Cardiac fibroblast (primary cell): ENCODE measurements at regions not wholly inside any gene's neighbourhood (a gene's known extent, or its start where the extent isn't known, plus 50 kb on each side); places are given as distances from the start of the nearest gene placed in this dataset.
A peak's percentile ranks its signal among the peaks of the same experiment; 100 is the strongest.

Experiments
- DNase-seq, 2 donors: peaks; one replicate each; pipeline versions ENCODE4 v3.0.0 to v3.0.0-alpha.2; 2010; ENCODE audit warnings: low read depth in 2 of 2
- H3K4me3 ChIP-seq, 2 donors: replicated peaks in 1 of 2; 1 replicate in 1 of 2; 2 replicates in 1 of 2; pipeline ENCODE4 v1.5.1; 2011; ENCODE audit warnings: low read depth in 2 of 2, low read length in 2 of 2, mild to moderate bottlenecking in 2 of 2, moderate library complexity in 1 of 2
- CTCF ChIP-seq: IDR thresholded peaks from one replicate; pipeline ENCODE4 v1.5.1; 2011; ENCODE audit warnings: low read depth, mild to moderate bottlenecking, low read length, inconsistent platforms

DNA sequence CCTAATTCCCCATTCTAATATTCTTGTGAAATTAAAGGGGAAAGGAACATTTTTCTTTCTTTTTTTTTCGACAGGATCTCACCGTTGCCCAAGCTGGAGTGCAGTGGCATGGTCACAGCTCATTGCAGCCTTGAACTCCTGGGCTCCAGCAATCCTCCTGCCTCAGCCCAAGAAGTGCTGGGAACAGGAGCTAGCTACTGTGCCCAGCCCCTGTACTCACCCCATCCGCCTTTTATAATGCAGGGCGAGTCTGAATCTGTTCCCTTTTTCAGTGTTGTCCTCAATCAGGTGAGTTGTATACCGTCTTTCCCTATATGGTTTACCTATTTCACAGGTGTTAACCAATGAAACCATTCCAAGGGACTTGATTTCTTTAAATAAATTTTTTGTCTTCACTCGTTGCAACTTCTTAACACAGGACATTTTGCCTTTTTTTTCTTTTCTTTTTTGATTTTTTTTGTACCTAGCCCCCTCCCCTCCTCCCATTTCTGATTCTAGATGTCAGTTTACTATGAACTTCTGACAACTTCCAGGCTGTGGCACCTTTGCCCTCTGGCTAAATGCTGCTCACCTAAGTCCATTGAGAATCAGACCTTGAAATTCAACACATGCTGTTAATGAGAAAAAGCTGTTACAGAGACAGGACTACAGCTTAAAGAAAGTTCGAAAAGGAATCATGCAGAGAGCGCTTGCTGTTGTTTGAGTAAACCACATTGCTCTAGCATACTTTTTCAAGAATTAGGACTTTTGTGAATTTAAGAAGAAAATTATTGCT lies 562.1 kb upstream of the KLF12 start:
- H3K4me3 ChIP-seq, result no peak overlapping the region
- TF ChIP-seq CTCF, result no peak
- DNase-seq, result no peak

DNA sequence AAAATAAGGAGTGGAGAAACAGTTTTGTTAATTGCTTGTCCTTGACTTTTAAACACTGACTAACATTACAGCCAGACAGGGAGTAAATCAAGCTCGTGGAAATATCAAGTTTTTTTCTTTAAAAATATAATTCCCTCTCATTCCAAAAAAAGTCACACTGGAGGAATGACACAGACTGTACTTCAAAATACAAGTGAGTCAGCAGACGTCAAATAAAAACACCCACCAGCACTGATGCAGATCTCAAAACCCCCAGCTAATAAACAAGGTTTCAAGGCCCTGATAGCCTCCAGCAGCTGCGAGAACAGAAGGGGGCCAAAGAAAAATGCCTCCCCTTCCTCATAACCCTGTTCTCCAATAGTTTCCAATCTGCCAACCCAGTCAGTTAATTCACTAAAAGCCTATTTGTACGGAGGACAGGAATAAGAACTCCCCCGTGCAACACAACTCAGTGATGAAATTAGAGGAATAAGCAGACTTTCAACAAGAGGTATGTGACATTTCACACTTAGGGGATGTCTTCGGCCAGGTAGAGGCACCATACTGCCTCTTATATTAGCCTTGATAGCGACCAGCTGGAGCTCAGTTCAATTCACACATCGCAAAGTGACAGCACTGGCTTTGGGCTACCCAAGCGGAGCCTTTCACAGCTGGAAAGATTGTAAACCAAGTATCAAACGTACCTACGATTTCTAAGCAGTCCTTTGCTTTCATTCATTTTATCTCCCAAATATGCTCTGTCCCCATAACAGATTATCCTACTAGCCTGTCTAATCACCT lies 561.0 kb upstream of the KLF12 start:
- TF ChIP-seq CTCF, result no peak

DNA sequence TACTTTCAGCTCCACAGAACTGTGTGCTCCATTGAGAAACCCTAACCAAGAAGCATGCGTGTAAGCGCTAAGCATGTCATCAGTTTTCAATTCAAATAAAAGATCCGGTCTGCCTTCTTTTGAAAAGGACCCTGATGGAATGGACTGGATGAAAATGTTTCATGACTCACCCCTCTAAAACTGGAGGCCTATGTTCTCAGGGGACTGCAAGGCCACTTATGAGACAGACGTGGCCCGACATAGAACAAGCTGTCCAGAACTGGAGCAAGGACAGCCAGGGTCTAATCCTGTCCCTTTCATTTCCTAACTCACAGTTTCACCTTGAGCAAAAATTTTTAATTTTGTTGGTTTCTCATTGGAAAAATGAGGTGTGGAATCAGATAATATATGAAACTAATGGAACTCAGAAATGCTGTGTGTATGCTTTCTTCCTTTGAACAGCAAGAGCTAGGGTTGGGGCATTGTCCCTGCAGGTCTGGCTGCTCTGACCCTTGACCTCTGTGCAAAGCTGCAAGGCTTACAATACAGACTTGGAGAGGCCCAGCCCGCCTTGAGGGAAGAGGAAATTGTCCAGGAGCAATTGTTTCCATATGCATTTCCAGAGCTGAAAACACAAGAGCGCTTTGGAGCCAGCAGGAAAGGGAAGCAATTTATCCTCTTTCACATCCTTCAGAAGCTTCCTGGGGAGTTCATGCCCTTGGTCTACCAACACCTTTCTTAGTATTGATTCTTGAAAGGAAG lies 553.4 kb upstream of the KLF12 start:
- no peak for TF ChIP-seq CTCF
- DNase-seq, result peak in 1 of 2 donors; percentile 15
- H3K4me3 ChIP-seq, result no peak overlapping the region

More for the DNA sequence above, 561.0 kb upstream of the KLF12 start:
- H3K4me3 ChIP-seq, result no peak overlapping the region
- DNase-seq, result peak in 1 of 2 donors; percentile 34

- no peak overlapping the region for H3K4me3 ChIP-seq
- peak; percentile 17 to 20 for DNase-seq
- TF ChIP-seq CTCF, result no peak
These were observed 549.2 kb upstream of the KLF12 start for GRCh38 chr13:74683411-74683810.

GRCh38 chr13:74682746-74683145 lies 548.5 kb upstream of the KLF12 start:
- no peak for DNase-seq
- TF ChIP-seq CTCF, result no peak
- no peak overlapping the region for H3K4me3 ChIP-seq

DNA sequence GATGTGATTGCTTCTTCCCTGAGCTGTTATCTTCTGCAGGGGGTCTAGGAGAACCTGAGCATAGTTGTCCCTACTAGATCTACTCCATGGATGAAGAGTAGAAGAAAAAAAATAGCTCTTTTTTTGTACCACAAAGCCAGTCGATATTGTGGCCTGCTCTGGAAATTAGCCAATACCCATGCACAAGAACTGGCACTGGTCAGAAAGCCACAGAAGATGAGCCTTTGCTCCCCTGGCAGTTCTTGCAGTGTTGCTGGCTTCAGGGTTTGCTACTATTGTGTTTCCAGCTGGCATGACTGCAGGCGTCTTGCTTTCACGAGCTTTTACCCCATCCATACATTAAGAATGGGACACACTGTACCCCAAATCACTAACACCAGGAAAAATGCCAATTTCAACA lies 547.7 kb upstream of the KLF12 start:
- no peak for TF ChIP-seq CTCF
- no peak overlapping the region for H3K4me3 ChIP-seq
- DNase-seq, result no peak
